ENCODE measurements at regions not wholly inside any gene's neighbourhood (a gene's known extent, or its start where the extent isn't known, plus 50 kb on each side); places are given as distances from the start of the nearest gene placed in this dataset.

GRCh38 chr20:53838311-53838868, 232.0 kb downstream of the BCAS1 start:
- TF ChIP-seq CTCF (IDR thresholded peaks at IDR 0.05; ENCODE audit: insufficient read depth, missing control alignments), result no peak
- no peak for DNase-seq (ENCODE audit: insufficient read length, low spot score)

DNA sequence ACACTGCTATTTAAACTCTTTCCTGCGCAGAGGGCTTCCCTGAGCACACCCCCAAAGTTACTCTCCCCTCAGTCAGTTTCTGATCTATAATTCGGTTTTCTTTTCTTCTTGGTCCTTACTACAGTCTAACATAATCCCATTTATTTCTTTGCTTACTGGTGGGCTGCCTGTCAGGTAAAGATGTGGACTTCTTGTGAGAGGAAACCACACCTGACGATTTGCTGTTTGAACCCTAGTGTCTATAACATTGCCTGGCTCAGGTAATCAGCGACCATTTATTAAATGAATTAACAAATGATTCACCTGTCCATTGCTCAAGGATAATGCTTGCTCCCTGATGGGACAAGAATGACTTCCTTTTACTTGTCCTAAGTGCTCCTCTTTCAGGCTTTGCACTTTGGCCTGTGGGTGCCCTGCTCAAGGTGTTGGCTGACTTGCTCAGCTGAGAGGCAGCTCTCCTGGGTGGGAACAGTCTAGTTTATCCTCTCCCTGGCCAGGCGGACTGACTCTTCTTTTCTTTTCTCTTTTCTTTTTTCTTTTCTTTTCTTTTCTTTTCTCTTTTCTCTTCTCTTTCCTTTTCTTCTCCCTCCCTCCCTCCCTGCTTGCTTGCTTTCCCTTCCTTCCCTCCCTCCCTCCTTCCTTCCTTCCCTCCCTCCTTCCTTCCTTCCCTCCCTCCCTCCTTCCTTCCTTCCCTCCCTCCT, 233.1 kb downstream of the BCAS1 start:
- no peak for FAIRE-seq
- TF ChIP-seq CTCF (IDR thresholded peaks at IDR 0.05; ENCODE audit: insufficient read depth, missing control alignments), result no peak
- no peak for DNase-seq (ENCODE audit: insufficient read length, low spot score)

More at GRCh38 chr20:53838311-53838868, 232.0 kb downstream of the BCAS1 start:
- no peak for FAIRE-seq

GRCh38 chr20:53834749-53835148, 235.6 kb downstream of the BCAS1 start:
- DNase-seq (ENCODE audit: insufficient read length, low spot score) (no peak), FAIRE-seq (no peak)
- no peak for TF ChIP-seq CTCF (IDR thresholded peaks at IDR 0.05; ENCODE audit: insufficient read depth, missing control alignments)

- FAIRE-seq, result no peak
- no peak for TF ChIP-seq CTCF (IDR thresholded peaks at IDR 0.05; ENCODE audit: insufficient read depth, missing control alignments)
Measured at GRCh38 chr20:53834062-53834442, 236.3 kb downstream of the BCAS1 start.

GRCh38 chr20:53833333-53834061, 236.9 kb downstream of the BCAS1 start:
- no peak for DNase-seq (ENCODE audit: insufficient read length, low spot score)
- TF ChIP-seq CTCF (IDR thresholded peaks at IDR 0.05; ENCODE audit: insufficient read depth, missing control alignments), result no peak
- FAIRE-seq, result no peak

More at GRCh38 chr20:53834062-53834442, 236.3 kb downstream of the BCAS1 start:
- DNase-seq (ENCODE audit: insufficient read length, low spot score), result no peak

DNA sequence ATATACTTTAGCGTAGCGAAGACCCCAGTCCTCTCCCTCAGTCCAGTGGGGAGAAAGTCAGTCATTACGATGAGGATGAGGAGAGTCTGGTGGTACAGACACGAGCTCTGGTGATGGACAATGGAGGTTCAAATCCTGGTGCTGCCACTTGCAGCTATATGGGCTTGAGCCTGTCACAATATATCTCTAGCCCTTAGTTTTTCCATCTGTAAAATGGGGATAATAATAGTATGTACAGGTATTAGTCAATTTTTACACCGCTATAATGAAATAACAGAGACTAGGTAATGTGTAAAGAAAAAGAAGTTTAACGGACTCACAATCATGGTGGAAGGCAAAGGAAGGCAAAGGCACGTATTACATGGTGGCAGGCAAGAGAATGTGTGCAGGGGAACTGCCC, 237.9 kb downstream of the BCAS1 start:
- TF ChIP-seq CTCF (IDR thresholded peaks at IDR 0.05; ENCODE audit: insufficient read depth, missing control alignments), result no peak
- FAIRE-seq (no peak), DNase-seq (ENCODE audit: insufficient read length, low spot score) (no peak)

DNA sequence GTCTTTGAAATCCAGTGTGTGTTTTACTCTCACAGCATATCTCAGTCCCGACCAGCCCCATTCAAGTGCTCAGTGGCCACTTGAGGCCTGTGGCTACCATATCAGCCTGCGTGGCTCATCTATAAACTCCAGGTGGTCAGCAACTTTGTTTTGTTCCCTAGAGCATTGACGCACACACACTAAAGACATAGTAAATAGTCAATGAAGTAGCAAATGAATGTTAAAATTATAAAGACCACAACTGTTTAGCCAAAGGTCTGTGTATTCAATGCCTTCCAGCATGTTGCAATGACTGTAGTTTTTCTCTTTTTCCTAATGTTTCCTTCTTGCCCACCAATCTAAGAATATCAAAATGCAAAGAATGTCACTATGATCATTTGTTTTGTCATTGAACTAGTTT, 238.2 kb upstream of the ZNF217 start:
- no peak for TF ChIP-seq CTCF (IDR thresholded peaks at IDR 0.05; ENCODE audit: insufficient read depth, missing control alignments)

More for the DNA sequence above, 238.2 kb upstream of the ZNF217 start:
- DNase-seq (ENCODE audit: insufficient read length, low spot score), result no peak
- no peak for FAIRE-seq

Data from D721Med (cell line).